ENCODE measurements at regions not wholly inside any gene's neighbourhood (a gene's known extent, or its start where the extent isn't known, plus 50 kb on each side); places are given as distances from the start of the nearest gene placed in this dataset.

DNA sequence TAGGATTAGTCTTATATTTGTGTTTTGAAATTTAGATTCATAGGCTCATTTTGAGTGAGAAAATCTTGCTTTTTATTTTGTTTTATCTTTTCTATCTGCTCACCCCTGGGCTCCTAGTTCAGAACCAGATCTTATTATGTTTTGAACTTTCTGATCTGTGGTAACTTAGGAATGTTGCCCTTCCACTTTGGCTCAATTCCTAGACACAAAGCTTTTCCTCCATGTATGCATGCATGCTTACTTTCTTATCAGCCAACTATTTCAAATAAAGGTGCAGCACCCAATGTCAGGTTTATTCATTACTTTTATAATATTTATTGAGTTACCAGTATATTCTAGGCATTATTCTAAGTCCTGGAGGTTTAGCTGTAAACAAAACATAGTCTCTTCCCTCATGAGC lies 374.8 kb upstream of the KIAA1217 start:
- Histone ChIP-seq H3K4me2 (ENCODE audit: low read depth, low read length, poor library complexity, severe bottlenecking) (no peak overlapping the region), H4K20me1 (ENCODE audit: insufficient read depth, low read length, poor library complexity, severe bottlenecking) (no peaks in the 10 kb centered on the region), H3K4me3 (ENCODE audit: low read length, poor library complexity, severe bottlenecking) (no peak overlapping the region), H2AFZ (ENCODE audit: low read length) (no peak overlapping the region), H3K27me3 (ENCODE audit: insufficient read depth, low read length, poor library complexity, severe bottlenecking) (no peaks in the 10 kb centered on the region), H3K4me1 (ENCODE audit: insufficient read depth, low read length, poor library complexity, severe bottlenecking) (no peaks in the 10 kb centered on the region), H3K79me2 (ENCODE audit: insufficient read depth, low read length) (no peaks in the 10 kb centered on the region), H3F3A (ENCODE audit: low read depth) (no peaks in the 10 kb centered on the region), H3K36me3 (ENCODE audit: insufficient read depth, low read length) (no peaks in the 10 kb centered on the region), H3K9me2 (replicated peaks; ENCODE audit: low read depth, low read length) (no peaks in the 10 kb centered on the region), H3K9ac (ENCODE audit: low read depth, low read length, poor library complexity, severe bottlenecking) (no peak overlapping the region), H3K9me3 (ENCODE audit: insufficient read depth, low read depth, low read length) (no peaks in the 10 kb centered on the region)
- TF ChIP-seq, protein P1, sequence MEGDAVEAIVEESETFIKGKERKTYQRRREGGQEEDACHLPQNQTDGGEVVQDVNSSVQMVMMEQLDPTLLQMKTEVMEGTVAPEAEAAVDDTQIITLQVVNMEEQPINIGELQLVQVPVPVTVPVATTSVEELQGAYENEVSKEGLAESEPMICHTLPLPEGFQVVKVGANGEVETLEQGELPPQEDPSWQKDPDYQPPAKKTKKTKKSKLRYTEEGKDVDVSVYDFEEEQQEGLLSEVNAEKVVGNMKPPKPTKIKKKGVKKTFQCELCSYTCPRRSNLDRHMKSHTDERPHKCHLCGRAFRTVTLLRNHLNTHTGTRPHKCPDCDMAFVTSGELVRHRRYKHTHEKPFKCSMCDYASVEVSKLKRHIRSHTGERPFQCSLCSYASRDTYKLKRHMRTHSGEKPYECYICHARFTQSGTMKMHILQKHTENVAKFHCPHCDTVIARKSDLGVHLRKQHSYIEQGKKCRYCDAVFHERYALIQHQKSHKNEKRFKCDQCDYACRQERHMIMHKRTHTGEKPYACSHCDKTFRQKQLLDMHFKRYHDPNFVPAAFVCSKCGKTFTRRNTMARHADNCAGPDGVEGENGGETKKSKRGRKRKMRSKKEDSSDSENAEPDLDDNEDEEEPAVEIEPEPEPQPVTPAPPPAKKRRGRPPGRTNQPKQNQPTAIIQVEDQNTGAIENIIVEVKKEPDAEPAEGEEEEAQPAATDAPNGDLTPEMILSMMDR (conservative IDR thresholded peaks at IDR 0.05; ENCODE audit: low read length): no peak
- TF ChIP-seq EZH2phosphoT487 (IDR thresholded peaks at IDR 0.05; ENCODE audit: borderline replicate concordance): no peak

DNA sequence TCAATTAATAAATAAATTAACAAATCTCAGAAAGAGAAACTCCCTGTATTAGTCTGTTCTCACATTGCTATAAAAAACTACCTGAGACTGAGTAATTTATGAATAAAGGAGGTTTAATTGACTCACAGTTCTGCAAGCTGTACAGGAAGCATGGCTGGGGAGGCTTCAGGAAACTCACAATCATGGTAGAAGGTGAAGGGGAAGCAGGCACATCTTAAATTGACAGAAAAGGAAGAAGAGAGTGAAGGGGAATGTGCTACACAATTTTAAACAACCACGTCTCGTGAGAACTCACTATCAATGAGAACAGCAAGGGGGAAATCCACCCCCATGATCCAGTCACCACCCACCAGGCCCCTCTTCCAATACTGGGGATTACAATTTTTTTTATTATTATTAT lies 358.3 kb upstream of the KIAA1217 start:
- no peak overlapping the region for H3K4me3 ChIP-seq (ENCODE audit: low read length, poor library complexity, severe bottlenecking)
- H3K36me3 ChIP-seq (ENCODE audit: insufficient read depth, low read length): no peaks in the 10 kb centered on the region
- no peaks in the 10 kb centered on the region for H4K20me1 ChIP-seq (ENCODE audit: insufficient read depth, low read length, poor library complexity, severe bottlenecking)
- peaks cover 8% of the 10 kb centered on the region for H3K4me1 ChIP-seq (ENCODE audit: insufficient read depth, low read length, poor library complexity, severe bottlenecking)
- no peaks in the 10 kb centered on the region for H3K79me2 ChIP-seq (ENCODE audit: insufficient read depth, low read length)
- no peak overlapping the region for H3K9ac ChIP-seq (ENCODE audit: low read depth, low read length, poor library complexity, severe bottlenecking)
- no peak overlapping the region for H3K4me2 ChIP-seq (ENCODE audit: low read depth, low read length, poor library complexity, severe bottlenecking)
- H3F3A ChIP-seq (ENCODE audit: low read depth): 0 out of 2 replicates have a peak, but pooled peaks cover 5% of the 10 kb centered on the region
- TF ChIP-seq, protein P1 (conservative IDR thresholded peaks at IDR 0.05; ENCODE audit: low read length): no peak
- no peak for TF ChIP-seq EZH2phosphoT487 (IDR thresholded peaks at IDR 0.05; ENCODE audit: borderline replicate concordance)
- H3K9me2 ChIP-seq (replicated peaks; ENCODE audit: low read depth, low read length): no peaks in the 10 kb centered on the region
- no peaks in the 10 kb centered on the region; the same call in 1 of the 2 replicates for H3K9me3 ChIP-seq (ENCODE audit: insufficient read depth, low read depth, low read length)
- no peaks in the 10 kb centered on the region for H3K27me3 ChIP-seq (ENCODE audit: insufficient read depth, low read length, poor library complexity, severe bottlenecking)
- no peak overlapping the region for H2AFZ ChIP-seq (ENCODE audit: low read length)

DNA sequence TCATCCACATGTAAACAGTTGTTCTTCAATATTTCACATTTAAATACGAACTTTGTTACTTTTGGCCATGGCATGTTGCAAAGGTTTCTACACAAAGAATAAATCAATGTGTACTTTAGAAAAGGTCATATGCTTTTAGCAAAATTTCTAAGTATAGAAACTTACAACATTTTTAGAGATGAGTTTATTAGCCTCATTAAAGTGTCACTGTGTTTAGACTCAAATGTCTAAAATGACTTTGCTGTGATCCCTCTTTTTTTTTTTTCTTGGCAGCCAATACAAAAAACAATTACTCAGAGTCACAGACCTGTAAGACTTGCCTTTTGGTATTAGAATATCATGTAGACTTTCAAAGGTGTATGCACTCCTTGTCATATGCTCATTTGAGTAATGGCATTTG lies 349.3 kb upstream of the KIAA1217 start:
- Histone ChIP-seq H3K9me2 (replicated peaks; ENCODE audit: low read depth, low read length) (no peaks in the 10 kb centered on the region), H3F3A (ENCODE audit: low read depth) (no peaks in the 10 kb centered on the region), H3K4me3 (ENCODE audit: low read length, poor library complexity, severe bottlenecking) (no peak overlapping the region), H3K9me3 (ENCODE audit: insufficient read depth, low read depth, low read length) (no peaks in the 10 kb centered on the region), H3K4me1 (ENCODE audit: insufficient read depth, low read length, poor library complexity, severe bottlenecking) (no peaks in the 10 kb centered on the region), H4K20me1 (ENCODE audit: insufficient read depth, low read length, poor library complexity, severe bottlenecking) (no peaks in the 10 kb centered on the region), H3K9ac (ENCODE audit: low read depth, low read length, poor library complexity, severe bottlenecking) (no peak overlapping the region), H2AFZ (ENCODE audit: low read length) (no peak overlapping the region; the same call in 1 of the 2 replicates), H3K27me3 (ENCODE audit: insufficient read depth, low read length, poor library complexity, severe bottlenecking) (no peaks in the 10 kb centered on the region), H3K79me2 (ENCODE audit: insufficient read depth, low read length) (no peaks in the 10 kb centered on the region), H3K4me2 (ENCODE audit: low read depth, low read length, poor library complexity, severe bottlenecking) (no peak overlapping the region), H3K36me3 (ENCODE audit: insufficient read depth, low read length) (no peaks in the 10 kb centered on the region)
- no peak for TF ChIP-seq EZH2phosphoT487 (IDR thresholded peaks at IDR 0.05; ENCODE audit: borderline replicate concordance)
- TF ChIP-seq, protein P1 (conservative IDR thresholded peaks at IDR 0.05; ENCODE audit: low read length): no peak
